B cell (primary cell): ENCODE measurements at regions not wholly inside any gene's neighbourhood (a gene's known extent, or its start where the extent isn't known, plus 50 kb on each side); places are given as distances from the start of the nearest gene placed in this dataset.

ENCODE experiments used
- CTCF ChIP-seq: fragments of 200-600 bp; IDR thresholded peaks from one replicate; pipeline ENCODE4 v1.8.0; 2022; ENCODE audit warnings: antibody characterized with exemption, mild to moderate bottlenecking
- EZH2 ChIP-seq: IDR thresholded peaks from 2 replicates; pipeline ENCODE4 v1.6.1; 2012; ENCODE audit warnings: borderline replicate concordance, low read depth, mild to moderate bottlenecking, moderate library complexity, low read length; ENCODE audit not compliant: insufficient read depth, poor library complexity, severe bottlenecking

DNA sequence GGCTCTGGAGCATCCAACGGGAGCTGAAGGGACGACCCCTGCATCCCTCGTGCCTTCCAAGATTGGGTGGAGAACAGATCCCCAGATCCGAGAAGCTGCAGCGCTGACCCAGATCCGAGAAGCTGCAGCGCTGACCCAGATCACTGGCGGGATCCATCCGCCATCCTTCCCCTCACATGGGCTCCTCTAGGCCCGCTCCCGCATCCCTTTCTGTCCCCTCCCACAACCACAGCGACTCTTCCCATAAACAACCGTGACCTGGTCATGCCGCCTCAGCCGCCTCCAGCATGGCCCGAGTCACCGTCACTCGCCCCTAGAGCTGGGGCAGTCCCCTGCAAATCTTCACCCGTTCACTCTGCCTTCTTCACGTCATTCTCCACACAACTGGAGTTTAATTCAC lies 124.9 kb downstream of the UTP18 start:
- no peak for TF ChIP-seq CTCF
- TF ChIP-seq EZH2: no peak
